ENCODE measurements at regions not wholly inside any gene's neighbourhood (a gene's known extent, or its start where the extent isn't known, plus 50 kb on each side); places are given as distances from the start of the nearest gene placed in this dataset.

DNA sequence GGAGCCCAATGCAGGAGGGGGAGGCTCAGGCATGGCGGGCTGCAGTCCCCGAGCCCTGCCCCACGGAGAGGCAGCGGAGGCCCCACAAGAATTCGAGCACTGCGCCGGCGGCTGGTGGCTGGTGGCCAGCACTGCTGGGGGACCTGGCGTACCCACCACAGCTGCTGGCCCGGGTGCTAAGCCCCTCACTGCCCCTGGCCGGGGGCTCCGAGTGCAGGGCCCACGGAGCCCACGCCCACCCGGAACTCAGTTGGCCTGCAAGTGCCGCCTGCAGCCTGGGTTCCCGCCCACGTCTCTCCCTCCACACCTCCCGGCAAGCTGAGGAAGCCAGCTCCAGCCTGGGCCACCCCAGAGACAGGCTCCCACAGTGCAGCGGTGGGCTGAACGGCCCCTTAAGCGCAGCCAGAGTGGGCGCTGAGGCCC, 780.3 kb downstream of the DTWD2 start:
- no peaks in the 10 kb centered on the region for H3K36me3 ChIP-seq (ENCODE audit: control insufficient read depth in 2 of 2, extremely low read depth in 1 of 2, insufficient read depth in 2 of 2, low read length in 2 of 2)
- no peaks in the 10 kb centered on the region for H3K9me1 ChIP-seq (ENCODE audit: control insufficient read depth, extremely low read depth, insufficient read depth, low read length)
- no peaks in the 10 kb centered on the region for H3K27me3 ChIP-seq (ENCODE audit: control insufficient read depth, extremely low read depth, insufficient read depth, low read length)
- H4K20me1 ChIP-seq (ENCODE audit: control insufficient read depth, extremely low read depth, insufficient read depth, low read length), result no peaks in the 10 kb centered on the region
- H3K9me3 ChIP-seq (ENCODE audit: control insufficient read depth, low read depth, low read length), result no peaks in the 10 kb centered on the region
- no peaks in the 10 kb centered on the region for H3K79me2 ChIP-seq (ENCODE audit: control insufficient read depth, insufficient read depth, low read length)
- no peak overlapping the region for H3K27ac ChIP-seq (ENCODE audit: control insufficient read depth, insufficient read depth, low read length)
- H3K4me3 ChIP-seq (ENCODE audit: control insufficient read depth in 2 of 3, extremely low read depth in 1 of 3, insufficient read depth in 2 of 3, low read depth in 1 of 3, low read length in 3 of 3), result no peak overlapping the region
- H3K4me2 ChIP-seq (ENCODE audit: control insufficient read depth, extremely low read depth, insufficient read depth, low read depth, low read length), result no peak overlapping the region
- dilution Hi-C loops (cut with MboI; ENCODE audit: extremely low pct_ligation_motif_present, low sequenced_read_pairs), result no loop called here
- no peaks in the 10 kb centered on the region for H3K4me1 ChIP-seq (ENCODE audit: control insufficient read depth, extremely low read depth, insufficient read depth, low read length)
- no peak overlapping the region for H2AFZ ChIP-seq (ENCODE audit: control insufficient read depth, low read length)
- DNase-seq (ENCODE audit: low read depth, low spot score) (no peak), FAIRE-seq (no peak)
- no peak overlapping the region for H3K9ac ChIP-seq (ENCODE audit: control insufficient read depth, extremely low read depth, insufficient read depth, low read length)
- TF ChIP-seq EZH2 (IDR thresholded peaks at IDR 0.05; ENCODE audit: low read length), result no peak
- TF ChIP-seq, protein P1, sequence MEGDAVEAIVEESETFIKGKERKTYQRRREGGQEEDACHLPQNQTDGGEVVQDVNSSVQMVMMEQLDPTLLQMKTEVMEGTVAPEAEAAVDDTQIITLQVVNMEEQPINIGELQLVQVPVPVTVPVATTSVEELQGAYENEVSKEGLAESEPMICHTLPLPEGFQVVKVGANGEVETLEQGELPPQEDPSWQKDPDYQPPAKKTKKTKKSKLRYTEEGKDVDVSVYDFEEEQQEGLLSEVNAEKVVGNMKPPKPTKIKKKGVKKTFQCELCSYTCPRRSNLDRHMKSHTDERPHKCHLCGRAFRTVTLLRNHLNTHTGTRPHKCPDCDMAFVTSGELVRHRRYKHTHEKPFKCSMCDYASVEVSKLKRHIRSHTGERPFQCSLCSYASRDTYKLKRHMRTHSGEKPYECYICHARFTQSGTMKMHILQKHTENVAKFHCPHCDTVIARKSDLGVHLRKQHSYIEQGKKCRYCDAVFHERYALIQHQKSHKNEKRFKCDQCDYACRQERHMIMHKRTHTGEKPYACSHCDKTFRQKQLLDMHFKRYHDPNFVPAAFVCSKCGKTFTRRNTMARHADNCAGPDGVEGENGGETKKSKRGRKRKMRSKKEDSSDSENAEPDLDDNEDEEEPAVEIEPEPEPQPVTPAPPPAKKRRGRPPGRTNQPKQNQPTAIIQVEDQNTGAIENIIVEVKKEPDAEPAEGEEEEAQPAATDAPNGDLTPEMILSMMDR (optimal IDR thresholded peaks at IDR 0.05 in 1 of 3, IDR thresholded peaks at IDR 0.05 in 1 of 3, conservative IDR thresholded peaks at IDR 0.05 in 1 of 3; ENCODE audit: extremely low read depth in 1 of 3, insufficient read depth in 2 of 3, low read length in 3 of 3), result no peak

DNA sequence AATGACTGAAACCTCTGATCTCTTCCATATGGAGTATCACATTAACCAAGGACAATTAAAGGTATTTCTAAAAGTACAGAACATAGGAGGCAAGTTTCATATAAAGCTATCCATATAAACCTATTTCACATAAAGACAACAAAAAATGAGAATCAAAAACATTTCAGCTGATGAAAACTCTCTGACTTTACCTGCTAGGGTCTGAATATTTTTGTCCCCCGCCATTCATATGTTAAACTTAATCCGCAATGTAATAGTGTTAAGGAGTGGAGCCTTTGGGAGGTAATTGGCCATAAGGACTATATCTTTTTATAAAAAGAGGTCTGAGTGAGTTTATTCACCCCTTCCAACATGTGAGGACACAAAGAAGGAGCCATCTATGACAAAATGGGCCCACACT, 788.5 kb downstream of the DTWD2 start:
- Histone ChIP-seq H3K79me2 (ENCODE audit: control insufficient read depth, insufficient read depth, low read length) (no peaks in the 10 kb centered on the region), H3K9me1 (ENCODE audit: control insufficient read depth, extremely low read depth, insufficient read depth, low read length) (no peaks in the 10 kb centered on the region), H3K9me3 (ENCODE audit: control insufficient read depth, low read depth, low read length) (no peaks in the 10 kb centered on the region), H2AFZ (ENCODE audit: control insufficient read depth, low read length) (no peak overlapping the region), H3K4me2 (ENCODE audit: control insufficient read depth, extremely low read depth, insufficient read depth, low read depth, low read length) (no peak overlapping the region), H4K20me1 (ENCODE audit: control insufficient read depth, extremely low read depth, insufficient read depth, low read length) (no peaks in the 10 kb centered on the region), H3K9ac (ENCODE audit: control insufficient read depth, extremely low read depth, insufficient read depth, low read length) (no peak overlapping the region), H3K36me3 (ENCODE audit: control insufficient read depth in 2 of 2, extremely low read depth in 1 of 2, insufficient read depth in 2 of 2, low read length in 2 of 2) (no peaks in the 10 kb centered on the region), H3K4me1 (ENCODE audit: control insufficient read depth, extremely low read depth, insufficient read depth, low read length) (no peaks in the 10 kb centered on the region), H3K27me3 (ENCODE audit: control insufficient read depth, extremely low read depth, insufficient read depth, low read length) (no peaks in the 10 kb centered on the region), H3K27ac (ENCODE audit: control insufficient read depth, insufficient read depth, low read length) (no peak overlapping the region), H3K4me3 (ENCODE audit: control insufficient read depth in 2 of 3, extremely low read depth in 1 of 3, insufficient read depth in 2 of 3, low read depth in 1 of 3, low read length in 3 of 3) (no peak overlapping the region)
- DNase-seq (ENCODE audit: low read depth, low spot score), result no peak
- dilution Hi-C loops (cut with MboI; ENCODE audit: extremely low pct_ligation_motif_present, low sequenced_read_pairs), result no loop called here
- no peak for FAIRE-seq
- TF ChIP-seq, protein P1 (optimal IDR thresholded peaks at IDR 0.05 in 1 of 3, IDR thresholded peaks at IDR 0.05 in 1 of 3, conservative IDR thresholded peaks at IDR 0.05 in 1 of 3; ENCODE audit: extremely low read depth in 1 of 3, insufficient read depth in 2 of 3, low read length in 3 of 3), result no peak
- TF ChIP-seq EZH2 (IDR thresholded peaks at IDR 0.05; ENCODE audit: low read length), result no peak

All from keratinocyte (primary cell).